NOMO-1 treated with dmso at 0.1 percent for 144 hours (cell line): ENCODE measurements at regions not wholly inside any gene's neighbourhood (a gene's known extent, or its start where the extent isn't known, plus 50 kb on each side); places are given as distances from the start of the nearest gene placed in this dataset.

ENCODE experiments used
- DNase-seq: peaks from one replicate; lab custom pipeline; 2025; ENCODE audit not compliant: unreplicated experiment; lab: John Stamatoyannopoulos, UW

GRCh38 chr5:98624145-98624880 lies 149.2 kb upstream of the RGMB start:
- no peak for DNase-seq

GRCh38 chr5:98627121-98627520 lies 146.3 kb upstream of the RGMB start:
- no peak for DNase-seq

DNA sequence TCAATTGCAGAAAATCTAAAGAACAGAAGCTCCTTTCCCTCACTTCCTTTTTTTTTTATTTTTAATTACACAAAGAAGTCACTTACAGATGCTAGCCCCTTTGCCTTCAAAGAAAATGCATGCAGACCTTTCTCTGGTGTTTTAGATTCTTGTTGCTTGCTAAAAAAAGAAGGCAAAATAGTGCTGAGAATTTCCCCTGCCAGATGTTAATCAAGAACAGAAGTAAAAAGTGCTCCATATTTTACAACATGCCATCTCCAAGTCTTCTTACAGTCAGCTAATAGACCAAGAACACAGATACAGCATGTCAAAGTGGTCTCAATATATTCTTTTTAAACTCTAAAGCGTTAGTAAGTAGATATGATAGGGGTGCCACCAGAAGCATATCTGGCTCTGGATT lies 142.8 kb upstream of the RGMB start:
- DNase-seq: no peak

DNA sequence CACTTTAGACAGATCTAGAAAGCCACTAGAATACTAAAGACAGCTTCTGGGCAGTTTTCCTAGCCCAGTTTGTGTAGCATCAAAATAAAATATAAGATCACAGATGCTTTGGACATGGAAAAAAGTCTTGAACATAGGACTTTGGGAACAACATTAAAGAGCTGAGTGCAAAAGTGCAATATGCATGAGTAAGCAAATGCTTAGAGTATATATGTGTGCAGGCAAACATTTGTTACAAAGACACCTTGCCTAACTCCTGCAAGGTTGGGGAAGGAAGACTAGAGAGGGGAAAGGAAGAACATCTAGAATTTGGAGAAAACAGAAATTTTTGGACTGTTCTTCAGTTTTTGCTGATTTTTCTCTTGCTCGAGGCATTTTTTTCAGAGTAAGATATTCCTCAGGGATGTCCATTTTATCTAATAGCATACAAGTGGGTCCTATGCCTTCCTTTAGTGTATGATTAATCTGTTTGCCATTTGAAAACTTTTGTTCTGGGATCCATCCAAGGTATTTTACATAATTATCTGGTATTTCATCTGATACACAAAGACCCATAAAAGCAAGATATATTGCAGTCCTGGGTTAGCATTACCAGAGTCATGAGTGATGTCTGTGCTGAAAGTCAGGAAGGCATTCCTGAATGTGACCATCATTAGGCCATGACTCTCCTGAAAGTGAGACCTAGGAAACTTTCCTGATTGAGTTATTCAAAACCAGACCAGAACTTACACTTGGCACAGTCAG lies 142.0 kb upstream of the RGMB start:
- DNase-seq: no peak

GRCh38 chr5:98635656-98636055 lies 137.8 kb upstream of the RGMB start:
- DNase-seq: no peak

DNA sequence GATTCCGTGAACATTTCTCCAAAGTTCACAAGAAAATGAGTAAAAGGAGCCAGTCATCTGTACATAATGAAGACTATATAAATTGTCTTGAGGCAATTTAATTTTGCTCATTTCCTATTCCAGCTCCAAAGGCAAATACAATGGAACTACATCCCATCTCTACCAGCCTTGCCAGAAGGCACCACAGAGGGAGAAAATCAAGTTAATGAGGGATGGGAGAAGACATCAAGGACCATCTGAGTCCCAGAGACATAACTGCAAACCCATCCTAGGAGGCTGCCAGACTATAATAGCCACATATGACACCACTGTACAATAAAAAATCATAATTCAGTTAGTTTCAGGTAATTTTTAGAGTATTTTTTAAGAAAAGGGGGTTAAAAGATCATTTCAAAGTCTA lies 136.3 kb upstream of the RGMB start:
- DNase-seq: no peak

GRCh38 chr5:98637557-98637956 lies 135.9 kb upstream of the RGMB start:
- no peak for DNase-seq

DNA sequence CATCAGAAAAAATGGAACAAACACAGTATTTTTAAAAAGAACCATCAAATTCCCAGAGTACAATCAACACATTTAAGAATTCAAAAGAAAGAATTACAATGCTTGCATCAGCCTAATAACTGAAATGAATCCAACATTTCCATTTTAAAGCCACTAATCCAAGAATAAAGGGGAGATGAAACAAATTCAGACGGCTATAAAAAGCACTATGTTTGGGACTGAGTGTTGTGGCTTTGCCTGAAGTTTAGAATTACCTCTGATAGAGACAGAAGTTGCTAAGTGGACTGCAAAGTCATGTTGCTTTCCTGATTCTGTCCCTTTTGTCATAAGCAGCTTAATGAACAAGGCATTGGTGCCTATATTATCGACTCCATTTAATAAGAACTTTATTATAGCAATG lies 135.4 kb upstream of the RGMB start:
- DNase-seq: no peak

- no peak for DNase-seq
Measured at GRCh38 chr5:98638701-98639100, 134.8 kb upstream of the RGMB start.

- no peak for DNase-seq
Measured at GRCh38 chr5:98639274-98639673, 134.2 kb upstream of the RGMB start.

DNA sequence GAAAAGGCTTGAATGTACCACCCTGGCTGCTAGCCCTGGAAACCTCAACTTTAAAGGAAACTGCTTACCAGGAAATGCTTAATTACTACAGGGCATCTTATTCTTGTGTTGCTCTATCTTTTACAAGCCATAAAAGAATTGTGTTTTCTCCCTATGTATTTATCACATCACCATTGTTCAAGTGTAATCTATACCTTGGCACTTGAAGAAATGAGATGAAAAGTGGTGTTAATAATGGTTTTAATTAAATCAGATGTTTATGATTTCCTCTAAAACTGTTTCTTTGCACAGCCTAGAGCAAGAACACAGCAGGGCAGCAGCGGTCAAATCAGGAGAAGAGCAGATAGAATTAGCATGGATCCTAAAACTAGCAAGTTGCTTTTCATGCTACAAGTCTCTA lies 131.8 kb upstream of the RGMB start:
- no peak for DNase-seq

GRCh38 chr5:98643569-98643968 lies 129.9 kb upstream of the RGMB start:
- DNase-seq: no peak

GRCh38 chr5:98651715-98652114 lies 121.7 kb upstream of the RGMB start:
- DNase-seq: no peak

DNA sequence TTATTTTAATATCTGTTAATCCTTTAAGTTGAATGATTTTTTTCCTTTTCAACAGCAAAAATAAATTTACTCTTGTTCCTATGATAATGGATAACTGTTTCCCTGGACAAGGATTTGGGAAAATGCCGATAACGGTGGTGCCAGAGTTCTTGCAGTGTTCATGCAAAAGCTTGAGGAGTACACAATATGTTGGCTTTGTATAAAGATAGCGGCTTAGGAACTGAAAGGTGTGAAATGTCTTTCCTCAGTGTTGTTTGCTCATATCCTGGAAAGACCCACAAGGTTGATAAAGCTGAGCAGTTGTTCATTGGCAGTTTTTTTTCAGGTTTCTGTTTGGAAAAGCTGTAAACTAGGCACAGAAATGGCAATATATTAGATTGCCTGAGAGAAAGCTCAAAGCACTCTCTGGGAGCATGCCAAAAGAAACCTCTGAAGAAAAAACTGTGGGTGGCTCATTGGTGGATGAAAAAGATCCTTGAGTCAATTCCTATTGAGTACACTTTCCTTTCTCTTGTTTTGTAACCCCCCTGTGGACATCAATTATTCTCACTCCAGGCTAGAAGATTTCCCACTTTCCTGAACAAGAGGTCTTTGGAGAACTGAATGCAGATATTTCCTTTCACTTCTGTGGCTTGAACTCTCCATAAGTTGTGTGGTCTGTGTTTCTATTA lies 117.2 kb upstream of the RGMB start:
- no peak for DNase-seq

GRCh38 chr5:98656796-98657195 lies 116.7 kb upstream of the RGMB start:
- DNase-seq: no peak

DNA sequence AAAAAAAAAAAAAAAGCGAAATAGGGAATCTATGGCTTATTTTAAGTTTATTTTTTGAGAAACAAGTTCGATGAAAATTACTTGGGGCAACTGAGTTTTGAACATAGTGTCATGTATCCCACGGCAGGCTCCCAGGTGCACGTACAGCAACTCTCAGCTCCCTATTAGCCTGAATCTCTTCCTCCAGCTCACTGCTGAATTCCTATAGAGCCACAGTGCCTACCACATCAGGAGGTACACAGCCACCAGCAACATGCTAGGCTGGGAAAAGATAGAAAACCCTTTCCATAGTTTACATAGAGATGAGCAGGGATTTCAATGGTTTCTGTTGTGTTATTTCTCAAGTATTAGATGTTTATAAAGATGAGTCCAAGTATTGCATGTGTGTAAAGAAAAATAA lies 115.9 kb upstream of the RGMB start:
- DNase-seq: no peak

DNA sequence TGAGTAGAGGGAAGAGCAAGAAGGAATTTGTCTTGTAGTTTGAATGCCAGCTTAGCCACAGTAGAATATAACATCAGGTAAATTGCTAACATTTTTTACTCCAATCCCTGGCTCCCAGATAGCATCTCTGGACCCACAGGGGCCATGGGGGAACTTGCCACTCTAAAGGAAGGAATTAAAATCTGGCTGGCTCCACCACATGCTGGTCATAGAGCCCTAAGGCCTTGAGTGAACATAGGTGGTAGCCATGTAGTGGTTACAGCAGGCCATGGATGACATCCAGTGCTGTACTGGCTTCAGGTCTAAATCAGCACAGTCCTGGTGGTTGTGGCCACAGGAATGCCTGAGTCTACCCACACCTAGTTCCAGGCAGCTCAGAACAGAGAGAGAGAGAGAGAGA lies 109.9 kb upstream of the RGMB start:
- DNase-seq: no peak

GRCh38 chr5:98664736-98665135 lies 108.7 kb upstream of the RGMB start:
- no peak for DNase-seq

DNA sequence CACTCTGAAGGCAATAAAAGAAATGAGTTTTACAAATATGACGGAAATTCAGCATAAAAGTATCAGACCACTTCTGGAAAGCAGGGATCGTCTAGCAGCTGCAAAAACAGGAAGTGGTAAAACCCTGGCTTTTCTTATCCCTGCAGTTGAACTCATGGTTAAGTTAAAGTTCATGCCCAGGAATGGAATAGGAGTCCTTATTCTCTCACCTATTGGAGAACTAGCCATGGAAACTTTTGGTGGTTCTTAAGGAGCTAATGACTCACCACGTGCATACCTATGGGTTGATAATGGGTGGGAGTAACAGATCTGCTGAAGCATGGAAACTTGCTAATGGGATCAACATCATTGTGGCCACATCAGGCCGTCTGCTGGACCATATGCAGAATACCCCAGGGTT lies 93.5 kb upstream of the RGMB start:
- no peak for DNase-seq

GRCh38 chr5:98690002-98690401 lies 83.5 kb upstream of the RGMB start:
- no peak for DNase-seq

DNA sequence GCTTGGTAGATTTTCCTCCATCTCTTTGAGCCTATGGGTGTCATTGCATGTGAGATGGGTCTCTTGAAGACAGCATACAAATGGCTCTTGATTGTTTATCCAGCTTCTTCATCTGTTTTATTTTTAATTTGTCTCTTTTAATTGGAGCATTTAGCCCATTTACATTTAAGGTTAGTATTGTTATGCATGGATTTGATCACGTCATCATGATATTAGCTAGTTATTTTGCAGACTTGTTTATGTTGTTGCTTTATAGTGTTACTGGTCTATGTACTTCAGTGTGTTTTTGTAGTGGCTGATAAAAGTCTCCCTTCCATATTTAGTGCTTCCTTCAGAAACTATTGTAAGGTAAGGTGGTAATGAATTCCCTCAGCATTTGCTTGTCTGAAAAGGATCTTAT lies 78.6 kb upstream of the RGMB start:
- DNase-seq: no peak

GRCh38 chr5:98698359-98698758 lies 75.1 kb upstream of the RGMB start:
- no peak for DNase-seq
